ENCODE measurements at regions not wholly inside any gene's neighbourhood (a gene's known extent, or its start where the extent isn't known, plus 50 kb on each side); places are given as distances from the start of the nearest gene placed in this dataset.

DNA sequence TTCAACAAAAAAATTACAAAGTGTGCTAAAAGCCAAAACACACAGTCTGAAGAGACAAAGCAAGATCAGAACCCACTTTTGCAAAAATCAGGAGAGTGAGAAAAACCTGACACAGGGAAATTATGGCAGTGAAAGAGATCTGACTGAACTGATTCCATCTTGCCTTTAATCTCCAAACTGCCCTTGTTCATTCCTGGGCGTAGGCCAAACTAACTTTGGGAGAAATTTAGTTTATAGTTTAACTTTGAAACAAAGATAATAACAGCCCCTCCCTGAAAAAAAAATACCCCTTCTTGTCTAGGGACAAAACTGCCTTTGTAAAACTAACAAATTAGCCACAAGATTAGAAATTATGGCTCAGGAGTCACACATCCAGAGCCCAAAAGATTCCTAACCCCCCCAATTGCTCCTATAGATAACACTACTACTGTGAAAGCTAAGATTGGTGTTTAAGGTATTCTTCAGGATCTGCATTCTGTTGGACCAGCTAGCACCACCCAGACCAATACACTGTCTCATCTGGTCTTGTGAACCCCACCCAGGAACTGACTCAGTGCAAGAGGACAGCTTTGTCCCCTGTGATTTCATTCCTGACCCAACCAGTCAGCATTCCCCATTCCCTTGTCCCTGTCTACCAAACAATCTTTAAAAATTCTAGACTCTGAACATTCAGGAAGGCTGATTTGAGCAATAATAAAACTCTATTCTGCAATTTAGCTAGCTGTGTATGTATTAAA is 226.1 kb upstream of the SH3BP4 start:
- DNase-seq = no peak
- Mint-ChIP-seq H3K4me3 (no peak overlapping the region), H3K36me3 (ENCODE audit: low read depth) (no peaks in the 10 kb centered on the region), H3K4me1 (no peaks in the 10 kb centered on the region), H3K9me3 (ENCODE audit: low read depth) (no peaks in the 10 kb centered on the region), H3K27ac (no peak overlapping the region), H3K27me3 (peaks cover 4% of the 10 kb centered on the region)
- intact Hi-C loops (cut with DNase I, micrococcal nuclease) = no loop called here
- ChIA-PET POLR2A (no interaction called here), CTCF (no interaction called here)
- no peak for ATAC-seq

DNA sequence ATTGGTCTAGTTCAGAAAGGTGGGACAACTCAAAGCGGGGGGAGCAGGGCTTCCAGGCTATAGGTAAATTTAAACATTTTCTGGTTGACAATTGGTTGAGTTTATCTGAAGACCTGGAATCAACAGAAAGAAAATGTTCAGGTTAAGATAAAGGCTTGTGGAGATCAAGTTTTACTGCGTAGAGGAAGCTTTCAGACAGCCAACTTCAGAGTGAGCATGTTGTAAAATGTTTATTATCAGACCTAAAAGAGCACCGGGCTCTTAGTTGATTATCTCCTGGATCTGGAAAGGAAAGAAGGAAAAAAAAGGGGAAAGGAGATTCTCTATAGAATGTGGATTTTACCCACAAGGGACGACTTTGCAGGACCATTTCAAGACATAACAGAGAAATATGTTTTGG is 227.0 kb upstream of the SH3BP4 start:
- CTCF ChIA-PET = no interaction called here
- intact Hi-C loops (cut with DNase I, micrococcal nuclease) = no loop called here
- Mint-ChIP-seq H3K4me3 (no peak overlapping the region), H3K27me3 (peaks cover 4% of the 10 kb centered on the region), H3K36me3 (ENCODE audit: low read depth) (no peaks in the 10 kb centered on the region), H3K9me3 (ENCODE audit: low read depth) (no peaks in the 10 kb centered on the region), H3K27ac (no peak overlapping the region), H3K4me1 (no peaks in the 10 kb centered on the region)
- POLR2A ChIA-PET = no interaction called here
- no peak for ATAC-seq
- DNase-seq = no peak

DNA sequence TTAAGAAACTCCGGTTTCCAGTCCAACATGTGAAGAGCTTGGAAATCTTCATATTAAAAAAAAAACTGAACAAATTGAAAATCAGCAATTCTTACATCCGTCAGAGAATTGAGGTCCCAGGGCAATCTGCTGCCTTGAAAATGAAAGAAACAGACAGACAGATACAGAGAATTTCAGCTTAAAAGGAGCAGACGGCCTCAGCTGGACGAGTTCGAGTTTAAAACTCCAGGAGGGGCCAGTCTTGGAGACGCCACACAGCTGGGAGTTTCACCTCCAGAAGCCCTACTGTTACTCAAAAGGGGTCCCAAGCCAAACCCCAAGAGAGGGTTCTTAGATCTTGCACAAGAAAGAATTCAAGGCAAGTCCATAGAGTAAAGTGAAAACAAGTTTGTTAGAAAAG is 226.5 kb upstream of the ARL4C start:
- Mint-ChIP-seq H3K27ac (no peak overlapping the region), H3K9me3 (ENCODE audit: low read depth) (no peaks in the 10 kb centered on the region), H3K27me3 (peaks cover 4% of the 10 kb centered on the region), H3K4me1 (no peaks in the 10 kb centered on the region), H3K4me3 (no peak overlapping the region), H3K36me3 (ENCODE audit: low read depth) (no peaks in the 10 kb centered on the region)
- no peak for ATAC-seq
- intact Hi-C loops (cut with DNase I, micrococcal nuclease) = no loop called here
- CTCF ChIA-PET = no interaction called here
- POLR2A ChIA-PET = no interaction called here
- no peak for DNase-seq

DNA sequence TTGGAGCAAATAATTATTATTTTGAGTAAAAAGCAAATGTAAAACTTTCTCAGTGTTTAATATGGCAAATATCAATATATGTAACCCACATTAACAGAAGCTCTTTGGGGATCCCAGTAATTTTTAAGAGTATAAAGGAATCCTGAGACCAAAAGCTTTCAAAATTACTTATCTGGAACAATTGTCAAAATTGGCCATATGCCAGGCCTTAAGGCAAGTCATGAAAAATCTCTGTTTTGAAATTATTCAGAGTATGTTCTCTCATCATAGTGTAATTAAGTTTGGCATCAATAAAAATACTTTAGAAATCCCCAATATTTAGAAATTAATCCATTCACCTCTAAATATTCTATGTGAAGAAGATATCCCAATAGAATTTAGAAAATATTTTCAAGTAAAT is 225.3 kb upstream of the ARL4C start:
- no peak for DNase-seq

DNA sequence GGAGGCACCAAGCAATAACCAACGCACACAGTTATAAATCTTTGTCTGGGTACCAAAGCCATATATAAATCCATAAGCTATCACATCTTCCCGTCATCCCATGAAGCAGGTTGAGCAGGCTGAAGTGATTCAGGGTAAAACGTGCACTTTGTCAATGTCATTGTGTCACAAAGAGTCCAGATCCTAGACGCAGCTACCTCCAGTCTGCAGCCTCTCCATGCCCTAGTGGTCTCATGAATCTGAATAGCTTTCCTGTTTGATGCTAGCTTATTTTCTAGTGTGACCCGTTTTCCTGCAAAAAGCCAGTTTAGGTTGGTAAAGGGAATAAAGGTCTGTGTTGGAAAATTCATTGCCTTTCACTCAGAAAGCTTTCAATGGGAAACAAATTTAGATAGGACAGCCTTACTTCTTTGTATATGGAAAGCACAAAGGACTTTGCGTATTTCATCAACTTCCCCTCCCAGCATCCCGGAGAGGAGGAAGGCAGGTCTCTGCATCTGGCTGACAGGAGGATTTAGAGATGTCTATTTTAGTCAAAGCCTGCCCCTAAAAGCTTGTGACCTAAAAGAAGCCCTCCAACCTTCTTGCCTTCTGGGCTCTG is 222.3 kb upstream of the ARL4C start:
- ChIA-PET CTCF (interaction anchor here (0.6 to 1.0 kb wide), 2 partner anchors 647 to 1064 kb away, joined by 3 to 7 read pairs; no protein-coding TSS in a partner anchor), POLR2A (no interaction called here)
- intact Hi-C loops (cut with DNase I, micrococcal nuclease) = no loop called here
- no peak for DNase-seq
- no peak for ATAC-seq
- Mint-ChIP-seq H3K27me3 (peaks cover 2% of the 10 kb centered on the region), H3K9me3 (ENCODE audit: low read depth) (no peaks in the 10 kb centered on the region), H3K27ac (no peak overlapping the region), H3K4me1 (no peaks in the 10 kb centered on the region), H3K36me3 (ENCODE audit: low read depth) (no peaks in the 10 kb centered on the region), H3K4me3 (no peak overlapping the region)

More for the DNA sequence above, 225.3 kb upstream of the ARL4C start:
- Mint-ChIP-seq H3K4me1 (no peaks in the 10 kb centered on the region), H3K4me3 (no peak overlapping the region), H3K36me3 (ENCODE audit: low read depth) (no peaks in the 10 kb centered on the region), H3K27me3 (peaks cover 4% of the 10 kb centered on the region), H3K27ac (no peak overlapping the region), H3K9me3 (ENCODE audit: low read depth) (no peaks in the 10 kb centered on the region)
- ChIA-PET POLR2A (no interaction called here), CTCF (no interaction called here)
- intact Hi-C loops (cut with DNase I, micrococcal nuclease) = no loop called here
- ATAC-seq = no peak

DNA sequence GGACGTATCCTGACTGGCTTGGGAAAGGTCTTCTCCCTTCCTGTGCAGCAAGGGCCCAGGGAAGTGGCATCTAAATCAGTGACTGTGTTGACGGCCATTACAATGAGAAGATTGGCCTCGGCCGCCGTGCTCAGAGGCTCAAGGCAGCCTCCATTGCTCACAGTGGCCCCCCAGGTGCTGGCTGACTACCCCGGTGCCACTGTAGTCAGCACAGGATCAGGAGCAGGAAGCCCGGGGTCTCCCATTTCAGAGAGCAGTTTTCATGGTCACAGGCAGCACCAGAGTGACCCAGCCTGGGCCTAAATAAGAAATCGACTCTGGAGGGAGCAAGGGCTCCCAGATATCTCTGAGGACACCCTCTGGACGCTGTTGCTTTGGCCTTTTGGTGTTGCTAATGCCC is 219.4 kb upstream of the ARL4C start:
- no peaks in the 10 kb centered on the region for H3K36me3 Mint-ChIP-seq (ENCODE audit: low read depth)
- H3K27me3 Mint-ChIP-seq = peaks cover 8% of the 10 kb centered on the region
- no peak overlapping the region for H3K4me3 Mint-ChIP-seq
- CTCF ChIA-PET = no interaction called here
- H3K27ac Mint-ChIP-seq = no peak overlapping the region
- ATAC-seq (no peak), DNase-seq (no peak)
- POLR2A ChIA-PET = no interaction called here
- H3K4me1 Mint-ChIP-seq = no peaks in the 10 kb centered on the region
- intact Hi-C loops (cut with DNase I, micrococcal nuclease) = no loop called here
- no peaks in the 10 kb centered on the region for H3K9me3 Mint-ChIP-seq (ENCODE audit: low read depth)

DNA sequence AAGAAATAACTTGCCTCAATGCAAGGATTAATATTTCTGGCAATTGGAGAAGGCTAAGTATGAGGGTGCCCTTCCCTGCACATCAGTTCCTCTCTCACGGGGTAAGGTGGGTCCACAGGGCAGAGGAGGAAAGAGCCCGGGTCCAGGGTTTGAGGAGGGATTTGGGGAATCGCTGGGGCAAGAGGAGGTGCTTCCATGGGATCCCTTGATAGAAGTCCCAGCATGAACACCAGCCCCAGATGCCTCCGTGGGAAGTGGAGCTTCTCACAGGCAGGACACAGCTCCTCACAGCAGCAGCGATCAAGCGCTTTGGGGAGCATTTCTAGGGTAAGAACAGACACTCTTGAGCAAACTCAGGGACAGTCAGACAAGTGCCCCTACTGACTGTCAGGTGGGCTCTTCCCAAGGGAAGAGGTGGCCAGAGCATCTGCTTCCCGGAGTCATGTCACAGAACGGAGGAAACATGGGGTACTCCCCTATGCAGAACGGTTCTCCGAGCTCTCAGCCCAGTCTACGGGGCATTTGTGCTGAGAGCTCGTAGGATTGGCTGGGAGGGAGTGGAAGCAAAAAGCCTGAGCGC is 218.9 kb upstream of the ARL4C start:
- Mint-ChIP-seq H3K36me3 (ENCODE audit: low read depth) (no peaks in the 10 kb centered on the region), H3K27me3 (peaks cover 8% of the 10 kb centered on the region), H3K27ac (no peak overlapping the region), H3K4me1 (no peaks in the 10 kb centered on the region), H3K9me3 (ENCODE audit: low read depth) (no peaks in the 10 kb centered on the region), H3K4me3 (no peak overlapping the region)
- ChIA-PET POLR2A (no interaction called here), CTCF (no interaction called here)
- no peak for ATAC-seq
- intact Hi-C loops (cut with DNase I, micrococcal nuclease) = no loop called here
- no peak for DNase-seq

DNA sequence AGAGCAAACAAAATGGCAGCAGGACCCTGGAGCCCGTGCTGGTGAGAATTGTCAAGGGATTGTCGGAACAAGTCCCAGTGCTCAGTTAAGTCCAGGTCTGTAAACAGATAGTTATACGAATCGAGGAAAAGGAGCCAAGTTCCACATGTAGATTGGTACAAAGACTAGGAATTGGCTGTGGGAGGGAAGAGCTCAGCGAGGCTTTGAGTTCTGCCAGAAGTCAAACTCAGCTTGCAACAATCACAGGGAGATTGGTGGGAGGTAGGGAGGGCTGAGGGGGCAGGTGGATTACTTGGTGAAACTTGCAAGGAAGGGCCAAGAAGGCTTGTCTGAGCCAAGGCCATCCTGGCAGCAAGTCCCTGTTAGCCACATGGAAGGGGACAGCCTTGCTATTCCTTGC is 217.8 kb upstream of the ARL4C start:
- ChIA-PET CTCF (interaction anchor here (0.6 kb wide), 1 partner anchor 120 kb away, joined by 3 read pairs; no protein-coding TSS in a partner anchor), POLR2A (no interaction called here)
- Mint-ChIP-seq H3K36me3 (ENCODE audit: low read depth) (no peaks in the 10 kb centered on the region), H3K4me1 (no peaks in the 10 kb centered on the region), H3K27me3 (peaks cover 13% of the 10 kb centered on the region), H3K27ac (no peak overlapping the region), H3K4me3 (no peak overlapping the region), H3K9me3 (ENCODE audit: low read depth) (no peaks in the 10 kb centered on the region)
- intact Hi-C loops (cut with DNase I, micrococcal nuclease) = no loop called here
- DNase-seq (no peak), ATAC-seq (no peak)

DNA sequence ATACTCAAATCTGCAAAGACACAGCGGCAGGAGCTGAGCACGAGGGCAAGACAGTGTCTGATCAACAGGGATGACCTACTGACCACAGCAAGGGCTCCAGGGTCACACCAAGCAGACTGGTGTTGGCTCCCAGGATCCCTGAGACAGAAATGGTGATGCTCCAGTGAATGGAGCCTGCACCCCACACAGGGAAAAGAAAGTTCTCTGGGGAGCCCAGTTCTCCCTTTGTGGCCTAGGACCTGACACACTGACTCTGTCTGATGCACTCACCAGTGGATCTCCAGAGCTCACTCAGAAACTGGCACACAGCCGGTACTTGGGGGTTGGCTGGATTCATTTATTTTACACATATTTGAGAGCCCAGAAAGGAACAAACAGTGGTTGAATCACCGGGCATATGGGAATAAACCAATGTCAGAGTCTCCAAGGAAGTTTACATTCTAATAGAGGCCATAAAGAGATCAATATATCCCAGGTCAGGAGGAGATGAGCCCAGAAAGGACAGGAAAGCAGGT is 215.6 kb upstream of the ARL4C start:
- ATAC-seq (no peak), DNase-seq (no peak)
- Mint-ChIP-seq H3K4me3 (no peak overlapping the region), H3K36me3 (ENCODE audit: low read depth) (no peaks in the 10 kb centered on the region), H3K27ac (no peak overlapping the region), H3K4me1 (no peaks in the 10 kb centered on the region), H3K27me3 (peaks cover 14% of the 10 kb centered on the region), H3K9me3 (ENCODE audit: low read depth) (no peaks in the 10 kb centered on the region)
- intact Hi-C loops (cut with DNase I, micrococcal nuclease) = no loop called here
- POLR2A ChIA-PET = no interaction called here
- CTCF ChIA-PET = no interaction called here

DNA sequence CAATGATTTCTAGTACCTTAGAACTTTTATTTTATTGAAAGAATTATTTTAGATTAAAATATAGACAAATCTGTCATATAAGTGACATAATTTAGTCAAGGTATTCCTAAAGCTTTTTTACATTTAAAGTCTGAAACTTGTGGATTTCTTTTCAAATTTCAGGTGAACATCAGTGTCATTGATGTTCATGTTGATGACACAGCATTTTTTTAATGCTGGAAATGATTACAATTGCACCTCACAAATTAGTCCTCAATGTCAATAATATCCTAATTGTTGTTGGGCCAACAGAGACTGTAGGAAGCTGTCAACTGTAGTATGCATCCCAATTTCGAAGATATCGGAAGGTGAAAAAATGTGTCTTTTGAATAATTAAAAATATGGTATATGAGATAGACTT is 214.4 kb upstream of the ARL4C start:
- CTCF ChIA-PET = no interaction called here
- no peaks in the 10 kb centered on the region for H3K9me3 Mint-ChIP-seq (ENCODE audit: low read depth)
- no peaks in the 10 kb centered on the region for H3K36me3 Mint-ChIP-seq (ENCODE audit: low read depth)
- ATAC-seq = no peak
- no peaks in the 10 kb centered on the region for H3K4me1 Mint-ChIP-seq
- intact Hi-C loops (cut with DNase I, micrococcal nuclease) = no loop called here
- POLR2A ChIA-PET = no interaction called here
- H3K4me3 Mint-ChIP-seq = no peak overlapping the region
- no peak for DNase-seq
- H3K27me3 Mint-ChIP-seq = peaks cover 14% of the 10 kb centered on the region
- H3K27ac Mint-ChIP-seq = no peak overlapping the region

DNA sequence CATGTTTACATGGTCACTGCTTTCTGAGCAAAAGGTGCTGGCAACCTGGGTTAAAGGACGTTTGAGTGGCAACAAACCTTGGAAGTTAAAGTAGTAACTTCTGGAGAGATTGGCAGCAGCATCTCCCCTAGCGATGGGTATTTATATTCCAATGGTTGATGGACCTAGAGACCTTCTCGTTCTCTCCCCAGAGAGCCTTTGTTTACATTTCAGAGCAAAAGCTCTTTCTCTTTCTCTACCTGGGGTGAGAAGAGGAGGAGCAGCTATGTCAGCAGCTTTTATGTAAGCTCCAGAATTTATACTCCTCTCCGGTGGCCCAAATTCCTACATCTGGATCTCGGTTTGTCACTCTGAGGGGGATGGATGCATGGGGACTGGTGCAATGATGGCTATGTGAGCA is 213.7 kb upstream of the ARL4C start:
- H3K36me3 Mint-ChIP-seq (ENCODE audit: low read depth) = no peaks in the 10 kb centered on the region
- intact Hi-C loops (cut with DNase I, micrococcal nuclease) = no loop called here
- DNase-seq (no peak), ATAC-seq (no peak)
- ChIA-PET CTCF (no interaction called here), POLR2A (no interaction called here)
- no peak overlapping the region for H3K27ac Mint-ChIP-seq
- no peaks in the 10 kb centered on the region for H3K4me1 Mint-ChIP-seq
- peaks cover 15% of the 10 kb centered on the region for H3K27me3 Mint-ChIP-seq
- no peaks in the 10 kb centered on the region for H3K9me3 Mint-ChIP-seq (ENCODE audit: low read depth)
- H3K4me3 Mint-ChIP-seq = no peak overlapping the region

DNA sequence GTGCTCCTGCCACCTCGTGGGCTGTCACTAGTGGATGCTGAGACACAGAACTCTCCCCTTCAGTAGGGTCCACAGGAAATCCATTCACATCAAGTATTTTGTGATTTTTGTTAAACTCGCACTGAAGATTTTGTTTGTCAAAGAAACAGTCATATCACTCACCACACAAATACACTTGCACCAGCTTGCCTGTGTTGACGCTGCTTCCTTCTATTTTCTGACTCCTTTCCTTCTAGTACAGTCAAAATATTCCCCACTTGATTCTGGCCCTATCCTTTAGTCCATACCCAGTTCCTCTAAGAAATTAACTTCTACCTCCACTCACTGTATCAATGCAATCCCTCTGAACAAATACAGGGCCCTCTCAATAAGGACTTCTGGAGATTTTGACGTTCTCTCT is 213.2 kb upstream of the ARL4C start:
- no peak overlapping the region for H3K27ac Mint-ChIP-seq
- peaks cover 4% of the 10 kb centered on the region for H3K4me1 Mint-ChIP-seq
- peaks cover 17% of the 10 kb centered on the region for H3K27me3 Mint-ChIP-seq
- ChIA-PET POLR2A (no interaction called here), CTCF (no interaction called here)
- ATAC-seq (no peak), DNase-seq (no peak)
- intact Hi-C loops (cut with DNase I, micrococcal nuclease) = no loop called here
- no peak overlapping the region for H3K4me3 Mint-ChIP-seq
- no peaks in the 10 kb centered on the region for H3K36me3 Mint-ChIP-seq (ENCODE audit: low read depth)
- H3K9me3 Mint-ChIP-seq (ENCODE audit: low read depth) = no peaks in the 10 kb centered on the region
